NCI-H460 (cell line): ENCODE measurements at regions not wholly inside any gene's neighbourhood (a gene's known extent, or its start where the extent isn't known, plus 50 kb on each side); places are given as distances from the start of the nearest gene placed in this dataset.
A peak's percentile ranks its signal among the peaks of the same experiment; 100 is the strongest.
"Not testable (repeated sequence)": the region's sequence is repeated elsewhere in the genome, so short reads cannot be mapped to it uniquely, and the experiment has no call there.

Experiments
- DNase-seq: peaks from one replicate; pipeline ENCODE4 v3.0.0-alpha.2; 2016; ENCODE audit warnings: low read depth; ENCODE audit errors: extremely low read depth

DNA sequence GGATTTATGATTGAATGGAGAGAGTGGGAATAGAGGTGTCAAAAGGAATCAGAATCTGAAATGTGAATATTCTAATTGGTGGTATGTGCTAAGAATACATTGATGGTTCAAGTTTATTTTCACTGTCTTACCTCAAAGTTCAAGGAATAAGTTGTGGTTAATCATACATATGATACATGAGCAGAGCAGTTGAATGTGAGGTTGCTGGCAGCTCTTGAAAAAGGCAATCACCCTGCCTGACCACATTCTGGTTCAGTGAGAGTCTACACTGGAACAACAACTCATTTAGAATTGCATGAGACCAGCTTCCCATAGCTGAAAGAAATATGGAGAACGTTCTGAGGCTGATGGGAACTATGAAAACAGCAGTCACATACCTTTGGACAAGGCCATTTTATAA, 68.3 kb upstream of the ARHGAP29 start:
- no peak for DNase-seq

DNA sequence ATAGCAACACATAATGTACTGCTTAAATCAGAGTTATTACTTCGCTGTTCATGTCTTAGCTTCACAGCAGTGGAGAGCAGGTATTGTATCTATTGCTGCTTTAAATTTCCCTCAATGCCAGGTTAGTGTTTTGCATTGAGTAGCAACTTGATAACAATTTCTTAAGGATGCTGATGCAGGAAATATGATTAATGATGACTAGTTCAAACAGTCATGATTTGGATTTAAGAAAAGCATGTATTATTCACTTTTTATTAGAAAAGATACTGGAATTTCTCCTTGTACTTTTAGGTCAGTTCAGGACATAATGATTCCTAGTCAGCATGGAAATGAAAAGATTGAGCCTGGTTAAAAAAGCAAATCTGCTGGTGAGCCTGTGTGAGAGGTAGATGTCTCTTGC, 67.2 kb upstream of the ARHGAP29 start:
- no peak for DNase-seq

DNA sequence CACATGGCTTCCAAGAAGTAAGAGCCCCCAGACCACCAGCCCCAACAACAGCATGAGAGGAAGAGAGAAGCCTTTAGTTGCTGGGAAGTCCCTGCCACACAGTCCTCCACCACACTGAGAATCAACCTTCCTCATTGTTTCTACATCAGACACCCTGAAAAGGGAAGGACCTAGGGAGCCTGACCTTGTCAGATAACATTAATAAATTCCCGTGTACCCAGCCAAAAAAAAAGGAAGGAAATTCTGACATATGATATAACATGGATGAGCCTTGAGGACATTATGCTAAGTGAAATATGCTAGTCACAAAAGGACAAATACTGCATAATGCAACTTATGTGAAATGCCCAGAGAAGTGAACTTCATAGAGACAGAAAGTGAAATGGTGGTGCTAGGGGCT, 65.6 kb upstream of the ARHGAP29 start:
- DNase-seq, result no peak

DNA sequence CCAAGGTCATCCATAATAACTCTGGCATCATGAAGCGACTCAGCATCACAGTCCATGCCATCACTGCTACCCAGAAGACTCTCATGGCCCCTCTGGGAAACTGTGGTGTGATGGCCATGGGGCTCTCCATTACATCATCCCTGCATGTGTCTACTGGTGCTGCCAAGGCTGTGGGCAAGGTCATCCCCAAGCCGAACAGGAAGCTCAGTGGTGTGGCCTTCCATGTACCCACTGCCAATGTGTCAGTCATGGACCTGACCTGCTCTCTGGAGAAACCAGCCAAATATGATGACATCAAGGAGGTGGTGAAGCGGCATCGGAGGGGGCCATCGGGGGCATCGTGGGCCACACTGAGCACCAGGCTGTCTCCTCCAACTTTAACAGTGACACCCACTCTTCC, 65.1 kb upstream of the ARHGAP29 start:
- no peak for DNase-seq

DNA sequence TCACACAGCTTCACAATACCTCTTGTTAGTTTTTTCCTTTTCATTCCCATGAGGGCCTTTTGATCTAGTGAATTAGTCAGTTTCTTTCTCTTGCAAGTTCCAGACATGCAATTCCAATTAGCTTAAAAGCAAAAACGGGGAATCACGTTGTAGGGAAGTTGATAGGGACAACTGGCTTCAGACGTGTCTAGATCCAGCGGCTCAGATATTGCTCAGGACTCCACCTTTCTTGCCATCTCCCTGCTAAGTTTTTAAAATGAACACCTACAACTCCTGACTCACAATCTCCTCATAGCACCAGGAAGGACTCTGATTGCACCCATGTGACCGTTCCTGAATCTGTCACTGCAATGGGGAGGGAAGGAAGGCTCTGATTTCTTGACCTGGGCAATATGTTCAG, 63.8 kb upstream of the ARHGAP29 start:
- no peak for DNase-seq

DNA sequence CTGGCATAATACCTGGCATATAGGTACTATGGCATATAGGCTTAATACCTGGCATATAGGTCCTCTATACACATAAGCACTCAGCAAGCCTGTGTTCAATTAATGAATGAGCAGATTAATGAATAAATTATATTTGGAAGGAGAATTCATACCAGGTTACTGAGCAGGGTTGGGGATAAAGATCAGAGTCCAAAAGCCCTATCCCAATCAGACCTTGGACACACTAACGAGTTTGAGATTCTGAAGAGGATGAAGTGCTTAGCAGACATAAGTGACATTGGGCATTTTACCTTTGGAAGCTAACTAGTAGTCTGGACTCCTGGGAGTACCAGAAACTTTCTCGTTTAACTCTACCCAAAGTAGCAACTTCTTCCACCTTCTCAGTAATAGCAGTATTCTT, 63.3 kb upstream of the ARHGAP29 start:
- no peak for DNase-seq

DNA sequence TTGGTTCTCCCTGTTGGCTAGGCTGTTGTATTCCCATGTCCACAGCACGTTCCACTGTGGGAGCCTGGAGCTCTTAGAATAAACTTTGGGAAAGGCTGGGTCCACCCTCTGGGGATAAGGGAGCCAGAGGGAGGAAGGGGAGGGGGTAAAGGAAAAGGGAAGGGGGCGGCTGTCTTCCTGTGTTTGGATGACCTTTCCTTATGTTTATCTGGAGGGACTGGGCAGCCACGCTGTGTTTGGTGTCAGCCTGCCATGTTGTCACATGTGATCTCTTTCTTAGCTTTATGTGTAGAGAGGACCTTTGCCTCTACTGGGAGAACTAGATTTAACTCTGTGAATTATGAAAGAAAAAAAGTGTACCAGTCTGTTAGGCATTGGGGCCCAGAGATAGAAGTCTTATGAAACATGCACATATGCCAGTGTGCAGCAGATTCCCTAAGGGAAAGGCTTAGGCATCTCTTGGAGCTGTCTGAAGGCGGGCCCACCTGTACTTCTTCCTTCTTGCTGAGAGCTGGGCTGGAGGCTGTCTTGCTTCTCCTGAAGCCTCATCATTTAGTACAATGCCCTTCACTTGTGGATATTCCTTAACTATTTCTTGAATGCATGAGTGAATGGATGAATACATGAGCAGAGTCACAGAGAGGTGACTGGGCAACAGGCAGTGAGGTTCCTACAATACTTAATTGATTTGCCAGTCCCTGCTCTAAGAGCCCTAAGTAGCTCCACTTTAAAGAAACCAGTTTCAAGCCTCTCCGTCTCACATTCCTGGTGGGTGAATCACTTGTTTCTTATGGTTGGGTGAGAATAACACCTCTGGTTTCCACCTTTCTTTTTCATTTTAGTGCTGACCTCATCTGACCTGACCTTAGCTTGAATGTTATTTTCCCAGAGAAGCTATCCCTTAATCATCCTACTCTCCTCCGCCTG, 62.5 kb upstream of the ARHGAP29 start:
- DNase-seq, result peak; percentile 68

DNA sequence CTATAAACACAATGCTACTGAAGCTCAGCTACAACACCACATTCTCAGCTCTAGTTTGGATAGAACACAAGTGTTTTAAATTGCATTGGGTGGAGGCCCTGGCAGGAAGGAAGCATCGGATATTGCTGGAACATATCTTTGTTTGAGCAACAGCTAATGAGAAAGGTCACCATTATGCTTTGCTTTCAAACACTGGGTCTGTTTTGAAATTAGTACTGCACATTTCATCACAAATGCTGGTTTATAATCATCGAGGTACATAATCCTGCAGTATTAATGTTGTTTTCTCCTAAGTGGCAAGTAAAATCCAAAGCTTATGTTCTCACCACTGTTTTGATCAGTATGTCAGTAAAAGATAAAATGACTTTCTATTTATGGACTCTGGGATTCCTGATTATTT, 61.5 kb upstream of the ARHGAP29 start:
- DNase-seq, result peak; percentile 55

DNA sequence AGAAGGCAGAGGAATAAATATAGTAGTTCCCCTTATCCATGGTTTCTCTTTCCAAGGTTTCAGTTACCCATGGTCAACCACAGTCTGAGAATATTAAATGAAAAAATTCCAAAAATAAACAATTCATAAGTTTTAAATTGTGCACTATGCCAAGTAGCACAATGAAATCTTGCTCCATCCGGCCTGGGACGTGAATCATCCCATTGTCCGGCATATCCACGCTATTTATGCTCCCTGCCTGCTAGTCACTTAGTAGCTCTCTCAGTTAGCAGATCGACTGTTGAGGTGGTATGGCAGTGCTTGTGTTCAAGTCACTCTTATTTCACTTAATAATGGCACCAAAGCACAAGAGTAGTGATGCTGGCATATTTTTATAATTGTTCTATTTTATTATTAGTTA, 58.6 kb upstream of the ARHGAP29 start:
- no peak for DNase-seq

DNA sequence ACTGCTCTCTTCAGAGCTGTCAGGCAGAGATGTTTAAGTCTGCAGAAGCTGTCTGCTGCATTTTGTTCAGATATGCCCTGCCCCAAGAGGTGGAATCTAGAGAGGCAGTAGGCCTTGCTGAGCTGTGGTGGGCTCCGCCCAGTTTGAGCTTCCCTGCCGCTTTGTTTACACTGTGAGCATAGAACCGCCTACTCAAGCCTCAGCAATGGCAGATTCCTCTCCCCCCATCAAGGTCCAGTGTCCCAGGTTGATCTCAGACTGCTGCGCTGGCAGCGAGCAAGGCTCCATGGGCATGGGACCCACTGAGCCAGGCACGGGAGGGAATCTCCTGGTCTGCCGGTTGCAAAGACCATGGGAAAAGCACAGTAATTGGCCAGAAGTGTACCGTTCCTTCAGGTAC, 55.6 kb upstream of the ARHGAP29 start:
- DNase-seq, result not testable (repeated sequence)

DNA sequence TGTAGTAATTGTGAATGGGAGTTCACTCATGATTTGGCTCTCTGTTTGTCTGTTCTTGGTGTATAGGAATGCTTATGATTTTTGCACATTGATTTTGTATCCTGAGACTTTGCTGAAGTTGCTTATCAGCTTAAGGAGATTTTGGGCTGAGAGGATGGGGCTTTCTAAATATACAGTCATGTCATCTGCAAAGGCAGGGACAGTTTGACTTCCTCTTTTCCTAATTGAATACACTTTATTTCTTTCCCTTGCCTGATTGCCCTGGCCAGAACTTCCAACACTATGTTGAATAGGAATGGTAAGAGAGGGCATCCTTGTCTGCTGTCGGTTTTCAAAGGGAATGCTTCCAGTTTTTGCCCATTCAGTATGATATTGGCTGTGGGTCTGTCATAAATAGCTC, 51.9 kb upstream of the ARHGAP29 start:
- not testable (repeated sequence) for DNase-seq
